ENCODE measurements at regions not wholly inside any gene's neighbourhood (a gene's known extent, or its start where the extent isn't known, plus 50 kb on each side); places are given as distances from the start of the nearest gene placed in this dataset.

DNA sequence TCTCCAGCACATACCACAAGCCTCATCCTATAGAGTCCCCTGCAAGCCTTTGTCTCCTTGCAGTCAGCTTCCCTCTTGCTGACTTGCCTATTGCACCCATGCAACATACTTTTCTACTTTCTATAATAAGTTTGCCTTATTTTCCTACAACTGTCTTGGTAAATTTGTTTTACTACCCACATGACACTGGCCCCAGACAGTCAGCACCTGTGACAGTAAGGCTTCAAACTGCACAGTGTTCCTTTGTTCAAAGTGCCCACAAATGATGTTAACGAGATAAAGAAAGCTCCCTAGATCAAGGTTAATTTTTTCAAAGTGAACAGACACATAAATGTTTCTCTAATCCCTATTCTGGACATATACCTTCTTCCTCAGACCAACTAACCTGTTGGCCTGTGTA, 529.1 kb upstream of the PCDH10 start:
- TF ChIP-seq, protein P1, sequence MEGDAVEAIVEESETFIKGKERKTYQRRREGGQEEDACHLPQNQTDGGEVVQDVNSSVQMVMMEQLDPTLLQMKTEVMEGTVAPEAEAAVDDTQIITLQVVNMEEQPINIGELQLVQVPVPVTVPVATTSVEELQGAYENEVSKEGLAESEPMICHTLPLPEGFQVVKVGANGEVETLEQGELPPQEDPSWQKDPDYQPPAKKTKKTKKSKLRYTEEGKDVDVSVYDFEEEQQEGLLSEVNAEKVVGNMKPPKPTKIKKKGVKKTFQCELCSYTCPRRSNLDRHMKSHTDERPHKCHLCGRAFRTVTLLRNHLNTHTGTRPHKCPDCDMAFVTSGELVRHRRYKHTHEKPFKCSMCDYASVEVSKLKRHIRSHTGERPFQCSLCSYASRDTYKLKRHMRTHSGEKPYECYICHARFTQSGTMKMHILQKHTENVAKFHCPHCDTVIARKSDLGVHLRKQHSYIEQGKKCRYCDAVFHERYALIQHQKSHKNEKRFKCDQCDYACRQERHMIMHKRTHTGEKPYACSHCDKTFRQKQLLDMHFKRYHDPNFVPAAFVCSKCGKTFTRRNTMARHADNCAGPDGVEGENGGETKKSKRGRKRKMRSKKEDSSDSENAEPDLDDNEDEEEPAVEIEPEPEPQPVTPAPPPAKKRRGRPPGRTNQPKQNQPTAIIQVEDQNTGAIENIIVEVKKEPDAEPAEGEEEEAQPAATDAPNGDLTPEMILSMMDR (conservative IDR thresholded peaks at IDR 0.05; ENCODE audit: low read depth, low read length) = no peak
- TF ChIP-seq EZH2 (IDR thresholded peaks at IDR 0.05; ENCODE audit: borderline replicate concordance, low read depth, low read length, poor library complexity, severe bottlenecking) = no peak
